GM12878 (cell line): ENCODE measurements at regions not wholly inside any gene's neighbourhood (a gene's known extent, or its start where the extent isn't known, plus 50 kb on each side); places are given as distances from the start of the nearest gene placed in this dataset.

Source experiments
- ATAC-seq: fragments of 200-7000 bp; cut with Tn5 transposase; 3 replicates; pipeline ENCODE4 v1.9.1; 2020; ENCODE audit warnings: mild to moderate bottlenecking, moderate library complexity
- BruUV-seq: library from RNA; stranded (reverse); fragments of 400-500 nt; replicated peaks from 2 replicates; lab custom pipeline; 2021; lab: Mats Ljungman, UMichigan
- CTCF ChIA-PET: fragments of 300-600 bp; sonication (Branson Sonifier 250); formaldehyde crosslinking; extraction: SDS; loops from one replicate; lab custom pipeline; 2021; ENCODE audit warnings: inconsistent platforms; lab: Yijun Ruan, JAX
- POLR2A ChIA-PET: fragments of 350-600 bp; formaldehyde crosslinking; extraction: SDS; loops from one replicate; lab custom pipeline; 2021; ENCODE audit warnings: inconsistent platforms; lab: Charles Lee
- RAD21 ChIA-PET: fragments of 300-600 bp; sonication (Branson Sonifier 250); formaldehyde crosslinking; loops from one replicate; lab custom pipeline; 2023; ENCODE audit warnings: antibody characterized with exemption; ENCODE audit not compliant: unreplicated experiment; lab: Charles Lee
- SMC1A ChIA-PET: fragments of 300-600 bp; sonication (Branson Sonifier 250); formaldehyde crosslinking; loops from one replicate; lab custom pipeline; 2023; ENCODE audit not compliant: unreplicated experiment, uncharacterized antibody; lab: Charles Lee
- DNase-seq: peaks from one replicate; pipeline ENCODE4 v3.0.0-alpha.2; 2011; ENCODE audit warnings: low read depth, low spot score
- FAIRE-seq: peaks from 3 replicates; lab custom pipeline; 2011; peaks lifted over from hg19 to GRCh38; lab: Jason Lieb, UNC
- H2AFZ ChIP-seq: 2 replicates; pipeline ENCODE4 v1.6.0; 2011; ENCODE audit warnings: low read depth, low read length, control low read depth; ENCODE audit not compliant: control insufficient read depth
- H3K27ac ChIP-seq: 2 replicates; pipeline ENCODE4 v1.5.1; 2011; ENCODE audit warnings: control low read depth; ENCODE audit not compliant: control insufficient read depth, insufficient read depth
- H3K27me3 ChIP-seq, 2 experiments: replicated peaks in 1 of 2; 2 replicates each; pipeline versions ENCODE4 v1.6.0 to v1.6.1; 2011; ENCODE audit warnings: low read length in 1 of 2; ENCODE audit not compliant: control insufficient read depth in 2 of 2, insufficient read depth in 2 of 2
- H3K36me3 ChIP-seq, 2 experiments: 2 replicates each; pipeline ENCODE4 v1.5.1; 2011; ENCODE audit warnings: low read length in 1 of 2; ENCODE audit not compliant: control insufficient read depth in 2 of 2, insufficient read depth in 2 of 2
- H3K4me1 ChIP-seq: 2 replicates; pipeline ENCODE4 v1.6.1; 2011; ENCODE audit warnings: mild to moderate bottlenecking, low read length, moderate library complexity, mixed read lengths; ENCODE audit not compliant: control insufficient read depth, insufficient read depth
- H3K4me2 ChIP-seq: 2 replicates; pipeline ENCODE4 v1.6.0; 2011; ENCODE audit warnings: control low read depth; ENCODE audit not compliant: control insufficient read depth, insufficient read depth
- H3K4me3 ChIP-seq: fragments of 200-600 bp; sonication (generic); 2 replicates; pipeline ENCODE4 v1.5.1; 2016
- H3K79me2 ChIP-seq: 2 replicates; pipeline ENCODE4 v1.6.0; 2011; ENCODE audit warnings: low read length; ENCODE audit not compliant: control insufficient read depth, insufficient read depth
- H3K9ac ChIP-seq: 2 replicates; pipeline ENCODE4 v1.8.0; 2011; ENCODE audit warnings: low read length, control low read depth, mixed read lengths; ENCODE audit not compliant: control insufficient read depth, insufficient read depth
- H3K9me3 ChIP-seq: replicated peaks from 3 replicates; pipeline ENCODE4 v1.5.1; 2011; ENCODE audit warnings: mild to moderate bottlenecking, low read length; ENCODE audit not compliant: control insufficient read depth, insufficient read depth
- H4K20me1 ChIP-seq: 2 replicates; pipeline ENCODE4 v1.6.0; 2011; ENCODE audit not compliant: control insufficient read depth, insufficient read depth
- BHLHE40 ChIP-seq, 2 experiments: fragments of 450-650 bp in 1 of 2; IDR thresholded peaks; 2 replicates each; pipeline ENCODE4 v1.6.1; 2011 to 2017; ENCODE audit warnings: low read depth in 2 of 2, borderline replicate concordance in 1 of 2, improper control_type of control experiment in 1 of 2, low read length in 1 of 2, mild to moderate bottlenecking in 1 of 2
- CBX3 ChIP-seq: fragments of 200-600 bp; sonication (generic); IDR thresholded peaks from 2 replicates; pipeline ENCODE4 v1.6.1; 2016; ENCODE audit warnings: low read depth, borderline replicate concordance
- ESRRA ChIP-seq: IDR thresholded peaks from 2 replicates; pipeline ENCODE4 v1.6.1; 2012; ENCODE audit warnings: mild to moderate bottlenecking, low read length, improper control_type of control experiment
- FOXM1 ChIP-seq: IDR thresholded peaks from 2 replicates; pipeline ENCODE4 v1.6.1; 2012; ENCODE audit warnings: low read depth, mild to moderate bottlenecking, inconsistent platforms, low read length, moderate library complexity
- MEF2B ChIP-seq: fragments of 450-650 bp; IDR thresholded peaks from 2 replicates; pipeline ENCODE4 v1.6.1; 2018; ENCODE audit warnings: mild to moderate bottlenecking, moderate library complexity; ENCODE audit not compliant: partially characterized antibody, poor library complexity, severe bottlenecking
- MYB ChIP-seq: fragments of 150-350 bp; IDR thresholded peaks from 2 replicates; pipeline ENCODE4 v1.6.1; 2014; ENCODE audit warnings: mild to moderate bottlenecking, low read depth, low read length, borderline replicate concordance
- NBN ChIP-seq: fragments of 450-650 bp; IDR thresholded peaks from 2 replicates; pipeline ENCODE4 v1.6.1; 2016
- NFXL1 ChIP-seq: fragments of 450-650 bp; IDR thresholded peaks from 2 replicates; pipeline ENCODE4 v1.6.1; 2017; ENCODE audit warnings: antibody characterized with exemption, mild to moderate bottlenecking, borderline replicate concordance
- RFX5 ChIP-seq: IDR thresholded peaks from 2 replicates; pipeline ENCODE4 v1.6.1; 2011; ENCODE audit warnings: low read depth, low read length, improper control_type of control experiment
- SPI1 ChIP-seq: IDR thresholded peaks from 2 replicates; pipeline ENCODE4 v1.6.1; 2011; ENCODE audit warnings: low read depth, mild to moderate bottlenecking, low read length, moderate library complexity, borderline replicate concordance; ENCODE audit not compliant: insufficient read depth
- TAF1 ChIP-seq: IDR thresholded peaks from 2 replicates; pipeline ENCODE4 v1.6.1; 2011; ENCODE audit warnings: mild to moderate bottlenecking, low read depth, low read length, borderline replicate concordance
- TARDBP ChIP-seq: IDR thresholded peaks from 2 replicates; pipeline ENCODE4 v1.6.1; 2016; ENCODE audit warnings: borderline replicate concordance
- WGBS: methylation state at CpG from one replicate; pipeline ENCODE4 v1.1.6; 2016; ENCODE audit warnings: low lambda C conversion rate; ENCODE audit not compliant: insufficient replicate concordance, insufficient coverage; ENCODE audit errors: missing lambda C conversion rate; 5-methylcytosine and 5-hydroxymethylcytosine counted together
- in situ Hi-C: fragments of 300-500 bp; cut with MboI; formaldehyde crosslinking; loops from 9 replicates; pipeline ENCODE4 v1.14.3; 2018; ENCODE audit warnings: mixed read lengths
- intact Hi-C: fragments of 100-400 bp; cut with micrococcal nuclease; formaldehyde crosslinking; loops from one replicate; pipeline ENCODE4 v1.14.2; 2022; ENCODE audit not compliant: unreplicated experiment
- TF ChIP-seq, protein P1 (sequence below): IDR thresholded peaks from 2 replicates; pipeline ENCODE4 v1.6.1; 2012; ENCODE audit warnings: improper control_type of control experiment, low read depth, low read length; ENCODE audit not compliant: insufficient replicate concordance
- TF ChIP-seq, protein P2 (sequence below): fragments of 450-650 bp; IDR thresholded peaks from 2 replicates; pipeline ENCODE4 v1.6.1; 2016; ENCODE audit warnings: mild to moderate bottlenecking
- TF ChIP-seq, protein P3 (sequence below): IDR thresholded peaks from 2 replicates; pipeline ENCODE4 v1.6.1; 2012; ENCODE audit warnings: low read depth, low read length, improper control_type of control experiment
- TF ChIP-seq, protein P4 (sequence below): IDR thresholded peaks from 2 replicates; pipeline ENCODE4 v1.6.1; 2011; ENCODE audit warnings: mild to moderate bottlenecking, low read depth, low read length, moderate library complexity; ENCODE audit not compliant: insufficient replicate concordance

DNA sequence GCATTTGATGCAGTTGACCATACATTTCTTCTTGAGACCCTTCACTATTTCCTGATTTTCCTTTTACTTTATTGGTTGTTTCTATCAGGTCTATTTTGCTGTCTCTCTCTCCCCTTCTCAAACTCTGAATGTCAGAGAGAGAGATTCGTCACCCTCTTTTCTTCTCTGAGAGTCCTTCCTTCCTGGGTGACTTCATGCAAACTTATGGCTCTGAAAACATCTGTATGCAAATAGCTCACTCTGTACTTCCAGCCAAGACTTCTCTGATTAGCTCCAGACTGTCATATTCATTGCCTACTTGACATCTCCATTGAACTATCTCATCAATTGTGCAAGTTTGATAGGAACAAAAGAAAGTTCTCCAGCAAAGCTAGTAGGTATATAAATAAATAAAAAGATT, 191.7 kb upstream of the KLF6 start:
- RAD21 ChIA-PET: interaction anchor here (0.7 kb wide), 1 partner anchor 48 kb away, joined by 3 read pairs; no protein-coding TSS in a partner anchor
- SMC1A ChIA-PET: no interaction called here
- Histone ChIP-seq H3K36me3 (no peaks in the 10 kb centered on the region), H3K9me3 (peaks cover 3% of the 10 kb centered on the region; the same call in 1 of the 3 replicates), H3K4me2 (0 out of 2 replicates have a peak overlapping the region, but pooled peaks have one; percentile 9), H3K9ac (no peak overlapping the region), H2AFZ (no peak overlapping the region), H3K27me3 (no peaks in the 10 kb centered on the region), H3K4me3 (no peak overlapping the region), H4K20me1 (no peaks in the 10 kb centered on the region), H3K27ac (no peak overlapping the region), H3K4me1 (peaks cover 4% of the 10 kb centered on the region; the same call in 1 of the 2 replicates), H3K79me2 (no peaks in the 10 kb centered on the region)
- FAIRE-seq (no peak), ATAC-seq (peak; percentile 52), DNase-seq (no peak)
- POLR2A ChIA-PET: no interaction called here
- no TSS peak for BruUV-seq
- in situ Hi-C loops (no loop called here), intact Hi-C loops (no loop called here)
- CTCF ChIA-PET: no interaction called here
- 0% methylated on average over 1 of the region's 1 CpG for WGBS
- TF ChIP-seq BHLHE40 (IDR thresholded peaks at IDR 0.05; ENCODE audit: borderline replicate concordance in 1 of 2, low read depth in 2 of 2, low read length in 1 of 2) (no peak), RFX5 (no peak), SPI1 (no peak), ESRRA (no peak), MEF2B (no peak), NFXL1 (no peak), TAF1 (no peak), MYB (no peak), TARDBP (no peak), CBX3 (no peak), NBN (no peak), FOXM1 (no peak)
- TF ChIP-seq, protein P1, sequence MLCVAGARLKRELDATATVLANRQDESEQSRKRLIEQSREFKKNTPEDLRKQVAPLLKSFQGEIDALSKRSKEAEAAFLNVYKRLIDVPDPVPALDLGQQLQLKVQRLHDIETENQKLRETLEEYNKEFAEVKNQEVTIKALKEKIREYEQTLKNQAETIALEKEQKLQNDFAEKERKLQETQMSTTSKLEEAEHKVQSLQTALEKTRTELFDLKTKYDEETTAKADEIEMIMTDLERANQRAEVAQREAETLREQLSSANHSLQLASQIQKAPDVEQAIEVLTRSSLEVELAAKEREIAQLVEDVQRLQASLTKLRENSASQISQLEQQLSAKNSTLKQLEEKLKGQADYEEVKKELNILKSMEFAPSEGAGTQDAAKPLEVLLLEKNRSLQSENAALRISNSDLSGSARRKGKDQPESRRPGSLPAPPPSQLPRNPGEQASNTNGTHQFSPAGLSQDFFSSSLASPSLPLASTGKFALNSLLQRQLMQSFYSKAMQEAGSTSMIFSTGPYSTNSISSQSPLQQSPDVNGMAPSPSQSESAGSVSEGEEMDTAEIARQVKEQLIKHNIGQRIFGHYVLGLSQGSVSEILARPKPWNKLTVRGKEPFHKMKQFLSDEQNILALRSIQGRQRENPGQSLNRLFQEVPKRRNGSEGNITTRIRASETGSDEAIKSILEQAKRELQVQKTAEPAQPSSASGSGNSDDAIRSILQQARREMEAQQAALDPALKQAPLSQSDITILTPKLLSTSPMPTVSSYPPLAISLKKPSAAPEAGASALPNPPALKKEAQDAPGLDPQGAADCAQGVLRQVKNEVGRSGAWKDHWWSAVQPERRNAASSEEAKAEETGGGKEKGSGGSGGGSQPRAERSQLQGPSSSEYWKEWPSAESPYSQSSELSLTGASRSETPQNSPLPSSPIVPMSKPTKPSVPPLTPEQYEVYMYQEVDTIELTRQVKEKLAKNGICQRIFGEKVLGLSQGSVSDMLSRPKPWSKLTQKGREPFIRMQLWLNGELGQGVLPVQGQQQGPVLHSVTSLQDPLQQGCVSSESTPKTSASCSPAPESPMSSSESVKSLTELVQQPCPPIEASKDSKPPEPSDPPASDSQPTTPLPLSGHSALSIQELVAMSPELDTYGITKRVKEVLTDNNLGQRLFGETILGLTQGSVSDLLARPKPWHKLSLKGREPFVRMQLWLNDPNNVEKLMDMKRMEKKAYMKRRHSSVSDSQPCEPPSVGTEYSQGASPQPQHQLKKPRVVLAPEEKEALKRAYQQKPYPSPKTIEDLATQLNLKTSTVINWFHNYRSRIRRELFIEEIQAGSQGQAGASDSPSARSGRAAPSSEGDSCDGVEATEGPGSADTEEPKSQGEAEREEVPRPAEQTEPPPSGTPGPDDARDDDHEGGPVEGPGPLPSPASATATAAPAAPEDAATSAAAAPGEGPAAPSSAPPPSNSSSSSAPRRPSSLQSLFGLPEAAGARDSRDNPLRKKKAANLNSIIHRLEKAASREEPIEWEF: no peak
- TF ChIP-seq, protein P2, sequence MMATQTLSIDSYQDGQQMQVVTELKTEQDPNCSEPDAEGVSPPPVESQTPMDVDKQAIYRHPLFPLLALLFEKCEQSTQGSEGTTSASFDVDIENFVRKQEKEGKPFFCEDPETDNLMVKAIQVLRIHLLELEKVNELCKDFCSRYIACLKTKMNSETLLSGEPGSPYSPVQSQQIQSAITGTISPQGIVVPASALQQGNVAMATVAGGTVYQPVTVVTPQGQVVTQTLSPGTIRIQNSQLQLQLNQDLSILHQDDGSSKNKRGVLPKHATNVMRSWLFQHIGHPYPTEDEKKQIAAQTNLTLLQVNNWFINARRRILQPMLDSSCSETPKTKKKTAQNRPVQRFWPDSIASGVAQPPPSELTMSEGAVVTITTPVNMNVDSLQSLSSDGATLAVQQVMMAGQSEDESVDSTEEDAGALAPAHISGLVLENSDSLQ: no peak
- TF ChIP-seq, protein P3, sequence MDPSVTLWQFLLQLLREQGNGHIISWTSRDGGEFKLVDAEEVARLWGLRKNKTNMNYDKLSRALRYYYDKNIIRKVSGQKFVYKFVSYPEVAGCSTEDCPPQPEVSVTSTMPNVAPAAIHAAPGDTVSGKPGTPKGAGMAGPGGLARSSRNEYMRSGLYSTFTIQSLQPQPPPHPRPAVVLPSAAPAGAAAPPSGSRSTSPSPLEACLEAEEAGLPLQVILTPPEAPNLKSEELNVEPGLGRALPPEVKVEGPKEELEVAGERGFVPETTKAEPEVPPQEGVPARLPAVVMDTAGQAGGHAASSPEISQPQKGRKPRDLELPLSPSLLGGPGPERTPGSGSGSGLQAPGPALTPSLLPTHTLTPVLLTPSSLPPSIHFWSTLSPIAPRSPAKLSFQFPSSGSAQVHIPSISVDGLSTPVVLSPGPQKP: no peak
- TF ChIP-seq, protein P4, sequence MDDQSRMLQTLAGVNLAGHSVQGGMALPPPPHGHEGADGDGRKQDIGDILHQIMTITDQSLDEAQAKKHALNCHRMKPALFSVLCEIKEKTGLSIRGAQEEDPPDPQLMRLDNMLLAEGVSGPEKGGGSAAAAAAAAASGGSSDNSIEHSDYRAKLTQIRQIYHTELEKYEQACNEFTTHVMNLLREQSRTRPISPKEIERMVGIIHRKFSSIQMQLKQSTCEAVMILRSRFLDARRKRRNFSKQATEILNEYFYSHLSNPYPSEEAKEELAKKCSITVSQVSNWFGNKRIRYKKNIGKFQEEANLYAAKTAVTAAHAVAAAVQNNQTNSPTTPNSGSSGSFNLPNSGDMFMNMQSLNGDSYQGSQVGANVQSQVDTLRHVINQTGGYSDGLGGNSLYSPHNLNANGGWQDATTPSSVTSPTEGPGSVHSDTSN: no peak
